ENCODE measurements at regions not wholly inside any gene's neighbourhood (a gene's known extent, or its start where the extent isn't known, plus 50 kb on each side); places are given as distances from the start of the nearest gene placed in this dataset.
A peak's percentile ranks its signal among the peaks of the same experiment; 100 is the strongest.

- Histone ChIP-seq H3K9me3 (no peaks in the 10 kb centered on the region), H3K36me3 (peaks cover 0 to 31% (median 0%) of the 10 kb centered on the region in 3 donors), H3K27ac (no peak overlapping the region), H3K4me1 (no peaks in the 10 kb centered on the region), H3K27me3 (no peaks in the 10 kb centered on the region), H3K4me3 (no peak overlapping the region)
- TF ChIP-seq, protein P1, sequence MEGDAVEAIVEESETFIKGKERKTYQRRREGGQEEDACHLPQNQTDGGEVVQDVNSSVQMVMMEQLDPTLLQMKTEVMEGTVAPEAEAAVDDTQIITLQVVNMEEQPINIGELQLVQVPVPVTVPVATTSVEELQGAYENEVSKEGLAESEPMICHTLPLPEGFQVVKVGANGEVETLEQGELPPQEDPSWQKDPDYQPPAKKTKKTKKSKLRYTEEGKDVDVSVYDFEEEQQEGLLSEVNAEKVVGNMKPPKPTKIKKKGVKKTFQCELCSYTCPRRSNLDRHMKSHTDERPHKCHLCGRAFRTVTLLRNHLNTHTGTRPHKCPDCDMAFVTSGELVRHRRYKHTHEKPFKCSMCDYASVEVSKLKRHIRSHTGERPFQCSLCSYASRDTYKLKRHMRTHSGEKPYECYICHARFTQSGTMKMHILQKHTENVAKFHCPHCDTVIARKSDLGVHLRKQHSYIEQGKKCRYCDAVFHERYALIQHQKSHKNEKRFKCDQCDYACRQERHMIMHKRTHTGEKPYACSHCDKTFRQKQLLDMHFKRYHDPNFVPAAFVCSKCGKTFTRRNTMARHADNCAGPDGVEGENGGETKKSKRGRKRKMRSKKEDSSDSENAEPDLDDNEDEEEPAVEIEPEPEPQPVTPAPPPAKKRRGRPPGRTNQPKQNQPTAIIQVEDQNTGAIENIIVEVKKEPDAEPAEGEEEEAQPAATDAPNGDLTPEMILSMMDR (IDR thresholded peaks at IDR 0.05), result no peak
- intact Hi-C loops (cut with DNase I), result no loop called here
- WGBS, 2 donors, result 93 to 94% methylated on average over 3 of the region's 3 CpGs
- DNase-seq (no peak), ATAC-seq (no peak), FAIRE-seq (no peak)
Observed at GRCh38 chr16:27678955-27679354, 129.0 kb downstream of the KATNIP start.

- Histone ChIP-seq H3K9me3 (no peaks in the 10 kb centered on the region), H3K4me1 (no peaks in the 10 kb centered on the region), H3K4me3 (no peak overlapping the region), H3K27me3 (no peaks in the 10 kb centered on the region), H3K36me3 (peaks cover 0 to 36% (median 0%) of the 10 kb centered on the region in 3 donors), H3K27ac (no peak overlapping the region)
- ATAC-seq, result no peak
- no peak for FAIRE-seq
- DNase-seq, result no peak
- TF ChIP-seq, protein P1 (IDR thresholded peaks at IDR 0.05), result no peak
- intact Hi-C loops (cut with DNase I), result loop anchor here in 1 of 3 donors (10.0 kb wide), 1 partner anchor 385 kb away; the partner anchor contains the start of gene GSG1L
- 89 to 90% methylated on average over 7 of the region's 7 CpGs for WGBS, 2 donors
Observed at GRCh38 chr16:27679899-27680298, 130.0 kb downstream of the KATNIP start.

- DNase-seq, result no peak
- no peaks in the 10 kb centered on the region for H3K4me1 ChIP-seq
- ATAC-seq, result no peak
- peaks cover 0 to 36% (median 0%) of the 10 kb centered on the region in 3 donors for H3K36me3 ChIP-seq
- no peaks in the 10 kb centered on the region for H3K27me3 ChIP-seq
- TF ChIP-seq, protein P1 (IDR thresholded peaks at IDR 0.05), result no peak
- 96 to 97% methylated on average over 5 of the region's 5 CpGs for WGBS, 2 donors
- intact Hi-C loops (cut with DNase I), result loop anchor here in 1 of 3 donors (10.0 kb wide), 1 partner anchor 383 kb away; the partner anchor contains the start of gene GSG1L
- H3K27ac ChIP-seq, result no peak overlapping the region
- no peak for FAIRE-seq
- H3K4me3 ChIP-seq, result no peak overlapping the region
- H3K9me3 ChIP-seq, result no peaks in the 10 kb centered on the region
Observed at GRCh38 chr16:27681681-27682080, 131.7 kb downstream of the KATNIP start.

DNA sequence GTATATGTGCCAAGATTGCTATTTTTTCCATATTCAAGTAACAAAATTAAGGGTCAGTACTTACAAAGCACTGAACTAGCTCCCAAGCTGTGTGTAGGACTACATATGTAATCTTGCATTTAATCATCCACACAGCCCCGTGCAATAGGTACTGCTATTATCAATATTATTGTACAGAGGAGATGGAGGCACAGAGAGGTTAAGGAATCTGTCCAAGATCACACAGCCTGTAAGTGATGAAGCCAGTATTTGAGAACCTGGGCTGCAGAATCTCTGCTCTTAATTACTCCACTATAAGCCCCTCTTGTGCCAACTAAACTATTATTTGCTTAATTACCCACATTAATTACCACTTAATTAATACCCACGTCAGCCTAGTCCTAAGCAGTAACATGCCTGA, 134.1 kb downstream of the KATNIP start:
- no peak for DNase-seq
- H3K36me3 ChIP-seq, result peaks cover 0 to 23% (median 0%) of the 10 kb centered on the region in 3 donors
- H3K27me3 ChIP-seq, result no peaks in the 10 kb centered on the region
- FAIRE-seq, result no peak
- intact Hi-C loops (cut with DNase I), result loop anchor here in 1 of 3 donors (10.0 kb wide), 1 partner anchor 381 kb away; the partner anchor contains the start of gene GSG1L
- TF ChIP-seq, protein P1 (IDR thresholded peaks at IDR 0.05), result no peak
- WGBS, 2 donors, result 82 to 89% methylated on average over 2 of the region's 2 CpGs
- no peaks in the 10 kb centered on the region for H3K9me3 ChIP-seq
- no peaks in the 10 kb centered on the region for H3K4me1 ChIP-seq
- ATAC-seq, result no peak
- H3K4me3 ChIP-seq, result no peak overlapping the region
- H3K27ac ChIP-seq, result no peak overlapping the region

- H3K27me3 ChIP-seq, result no peaks in the 10 kb centered on the region
- H3K27ac ChIP-seq, result no peak overlapping the region
- H3K36me3 ChIP-seq, result peaks cover 0 to 12% (median 0%) of the 10 kb centered on the region in 3 donors
- no peaks in the 10 kb centered on the region for H3K4me1 ChIP-seq
- no peak overlapping the region for H3K4me3 ChIP-seq
- no peak for FAIRE-seq
- peak in 1 of 4 donors; percentile 51 for ATAC-seq
- TF ChIP-seq, protein P1 (IDR thresholded peaks at IDR 0.05), result no peak
- DNase-seq, result no peak
- intact Hi-C loops (cut with DNase I), result loop anchor here in 1 of 3 donors (10.0 kb wide), 1 partner anchor 379 kb away; the partner anchor contains the start of gene GSG1L
- H3K9me3 ChIP-seq, result no peaks in the 10 kb centered on the region
- 25 to 48% methylated on average over 1 of the region's 1 CpG for WGBS, 2 donors
Observed at GRCh38 chr16:27685807-27686206, 135.9 kb downstream of the KATNIP start.
